GM21367 (cell line): ENCODE measurements at regions not wholly inside any gene's neighbourhood (a gene's known extent, or its start where the extent isn't known, plus 50 kb on each side); places are given as distances from the start of the nearest gene placed in this dataset.
"Not testable (repeated sequence)": the region's sequence is repeated elsewhere in the genome, so short reads cannot be mapped to it uniquely, and the experiment has no call there.

Experiments
- ATAC-seq: cut with Tn5 transposase; IDR thresholded peaks from one replicate; pipeline ENCODE4 v1.9.1; 2021; ENCODE audit not compliant: unreplicated experiment

DNA sequence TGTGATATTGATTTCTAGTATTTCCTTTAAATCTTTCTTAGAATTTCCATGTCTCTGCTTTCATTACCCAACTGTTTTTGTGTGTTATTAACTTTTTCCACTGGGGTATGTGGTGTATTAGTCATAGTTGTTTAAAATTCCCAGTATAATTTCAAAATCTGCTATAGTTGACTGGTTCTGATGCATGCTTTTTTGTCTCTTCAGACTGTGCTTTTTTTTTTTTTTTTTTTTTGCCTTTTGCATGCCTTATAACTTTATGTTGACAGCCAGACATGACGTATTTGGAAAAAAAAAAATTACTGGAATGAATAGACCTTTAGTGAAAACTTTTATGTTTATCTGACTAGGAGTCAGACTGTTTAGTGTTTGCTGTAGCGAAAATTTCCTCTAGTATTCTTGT, 580.4 kb downstream of the ANKRD50 start:
- no peak for ATAC-seq

DNA sequence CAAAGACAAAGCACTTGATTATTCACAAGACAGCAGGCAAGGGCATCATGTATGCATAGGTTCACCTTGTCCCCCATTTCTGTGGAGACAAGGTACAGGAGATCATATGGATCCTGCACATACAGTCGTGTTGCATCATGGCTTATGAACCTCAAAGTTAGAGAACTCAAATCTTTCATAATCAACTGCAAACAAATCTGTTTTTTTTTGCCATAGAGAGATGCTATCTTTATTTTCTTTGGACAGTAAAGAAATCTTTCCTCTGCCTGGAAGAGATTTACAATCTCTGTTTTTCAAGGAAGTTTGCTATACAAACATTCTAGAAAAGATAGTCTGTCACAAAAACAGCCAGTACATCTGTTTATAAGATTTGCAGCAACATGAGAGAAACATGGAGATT, 578.8 kb downstream of the ANKRD50 start:
- ATAC-seq = no peak

DNA sequence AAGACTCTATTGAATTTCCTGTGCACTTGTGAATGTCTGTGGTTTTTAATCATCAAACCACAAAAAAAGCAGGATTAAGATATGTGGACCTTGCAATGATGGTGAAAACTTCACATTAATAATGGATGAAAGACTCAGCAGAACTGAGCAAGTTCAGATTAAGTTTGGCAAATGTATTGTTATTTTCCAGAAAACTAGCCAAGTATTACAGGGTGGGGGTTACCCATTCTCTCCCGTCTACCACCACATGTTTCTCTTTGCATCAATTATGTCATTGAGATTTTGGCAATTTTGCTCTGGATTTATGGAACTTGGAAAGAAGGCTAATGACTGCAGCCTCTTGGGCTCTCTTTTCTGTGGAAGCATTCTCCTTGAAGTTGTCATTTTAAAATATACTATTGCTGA, 577.1 kb downstream of the ANKRD50 start:
- no peak for ATAC-seq

DNA sequence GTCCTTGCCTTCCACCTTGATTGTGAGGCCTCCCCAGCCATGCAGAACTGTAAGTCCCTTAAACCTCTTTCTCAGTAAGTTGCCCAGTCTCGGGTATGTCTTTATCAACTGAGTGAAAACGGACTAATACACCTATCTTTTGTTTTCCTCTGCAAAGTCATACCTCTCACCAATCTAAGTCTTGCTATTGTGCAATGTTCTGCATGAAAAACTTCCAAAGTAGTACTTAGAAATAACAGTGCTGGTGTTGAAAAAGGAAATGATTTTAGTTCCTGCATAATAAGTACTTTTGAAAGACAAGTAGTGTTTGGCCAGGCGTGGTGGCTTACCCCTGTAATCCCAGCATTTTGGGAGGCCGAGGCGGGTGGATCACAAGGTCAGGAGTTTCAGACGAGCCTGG, 573.5 kb downstream of the ANKRD50 start:
- no peak for ATAC-seq

DNA sequence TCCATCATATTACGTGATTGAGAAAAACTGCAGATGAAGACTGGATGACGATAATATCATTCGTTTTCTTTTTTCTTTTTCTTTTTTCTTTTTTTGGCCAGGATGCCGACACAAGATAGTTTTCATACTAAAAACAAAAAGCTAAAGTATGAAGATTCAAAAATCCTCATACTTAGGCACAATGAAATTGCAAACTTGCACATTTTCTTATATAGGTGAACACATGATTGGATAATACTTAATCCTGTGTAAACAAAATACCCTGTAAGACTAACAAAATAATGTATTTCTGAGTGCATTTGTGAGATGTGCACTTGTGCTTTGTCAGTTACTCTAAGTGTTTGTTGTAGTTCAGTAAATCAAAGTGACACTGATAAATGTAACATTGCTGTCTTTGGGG, 568.9 kb downstream of the ANKRD50 start:
- ATAC-seq = no peak

DNA sequence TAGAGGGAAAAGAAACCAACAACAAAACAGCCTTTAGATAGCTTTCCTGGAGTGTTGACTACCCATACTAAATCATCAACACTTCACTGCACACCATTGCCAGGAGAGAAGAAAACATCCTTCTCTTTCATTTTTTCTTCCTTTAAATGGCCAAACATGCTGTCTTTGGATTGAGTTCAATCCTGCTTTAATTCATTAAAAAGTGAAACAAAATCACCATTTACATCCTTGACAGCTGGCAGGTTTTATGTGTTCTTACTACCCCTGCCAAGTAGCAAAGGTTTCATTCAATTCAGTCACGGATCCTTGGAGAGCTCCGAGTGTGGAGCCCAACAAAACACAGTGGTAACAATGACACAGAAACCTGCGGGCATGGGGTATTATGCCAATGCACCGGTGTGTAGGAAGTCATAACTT, 568.3 kb downstream of the ANKRD50 start:
- ATAC-seq = no peak

DNA sequence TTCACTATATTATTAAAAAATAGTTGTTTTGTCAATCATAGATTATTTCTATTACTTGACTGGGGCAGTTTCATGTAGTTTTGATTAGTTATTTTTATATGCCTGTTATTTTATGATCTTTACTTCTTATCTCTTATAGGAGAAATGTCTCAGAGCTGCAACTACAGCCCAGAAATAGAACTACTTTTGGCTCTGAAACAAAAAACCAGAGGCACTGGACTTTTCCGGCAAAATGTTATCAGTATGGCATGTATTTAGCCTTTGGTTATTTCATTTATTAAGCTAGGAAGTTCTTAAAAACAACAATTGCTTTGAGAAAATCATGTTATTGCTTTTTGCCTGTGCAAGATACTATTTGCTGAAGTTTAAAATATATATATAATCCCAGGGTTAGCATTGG, 566.5 kb downstream of the ANKRD50 start:
- no peak for ATAC-seq

DNA sequence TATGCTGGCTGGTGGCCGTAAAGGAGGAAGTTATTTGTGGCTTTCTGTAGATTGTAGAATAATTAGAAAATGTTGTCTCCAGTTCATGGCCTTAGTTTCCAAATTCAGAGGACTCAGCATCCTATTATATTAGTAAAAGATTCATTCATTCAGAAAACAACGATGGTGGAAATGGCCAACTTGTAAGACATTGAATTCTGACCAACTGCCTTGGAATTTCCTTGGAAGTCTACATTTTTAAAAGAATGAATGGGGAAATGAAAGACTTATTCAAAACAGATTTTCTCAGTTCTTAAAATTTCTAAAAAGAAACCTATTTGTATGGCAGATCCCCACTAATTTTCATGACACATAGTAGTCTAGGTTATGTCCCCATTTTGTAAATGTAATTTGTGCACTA, 561.5 kb downstream of the ANKRD50 start:
- ATAC-seq = no peak

DNA sequence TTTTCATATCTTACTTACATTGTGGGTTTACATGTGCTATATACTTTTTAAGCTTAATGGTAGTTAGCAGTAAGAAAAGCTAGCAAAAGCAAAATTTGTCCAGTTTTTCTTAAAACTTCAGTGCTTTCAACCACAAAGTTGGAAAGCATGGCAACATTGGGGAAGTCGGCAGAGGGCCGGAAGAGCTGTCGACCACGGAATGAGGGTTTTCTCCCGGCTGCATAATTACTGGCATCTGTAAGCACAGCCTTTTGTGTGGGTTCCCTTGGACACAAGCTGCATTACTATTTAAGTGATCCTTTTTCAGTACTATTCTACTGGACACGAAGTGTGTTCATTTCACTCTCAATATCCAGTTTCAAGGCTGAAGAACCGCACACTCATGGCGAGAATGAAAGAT, 560.4 kb downstream of the ANKRD50 start:
- no peak for ATAC-seq

DNA sequence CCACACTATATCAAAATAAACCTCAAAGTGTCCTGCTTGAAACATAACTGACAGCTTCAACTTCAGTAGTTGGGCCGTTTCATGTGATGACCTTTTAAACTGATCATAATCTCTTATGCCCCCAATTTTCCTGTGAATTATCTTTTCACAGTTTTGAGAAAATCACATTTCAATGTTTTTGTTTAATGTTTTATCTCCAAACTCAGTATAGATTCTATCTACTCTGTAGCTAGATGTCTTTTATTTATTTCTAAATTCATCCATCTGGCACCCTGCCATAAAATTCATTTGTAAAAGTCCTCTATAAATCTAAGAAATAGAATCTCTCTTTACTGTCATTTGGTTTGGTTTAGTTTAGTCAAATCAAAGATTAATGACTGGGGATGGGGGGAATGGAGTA, 557.3 kb downstream of the ANKRD50 start:
- ATAC-seq = no peak

DNA sequence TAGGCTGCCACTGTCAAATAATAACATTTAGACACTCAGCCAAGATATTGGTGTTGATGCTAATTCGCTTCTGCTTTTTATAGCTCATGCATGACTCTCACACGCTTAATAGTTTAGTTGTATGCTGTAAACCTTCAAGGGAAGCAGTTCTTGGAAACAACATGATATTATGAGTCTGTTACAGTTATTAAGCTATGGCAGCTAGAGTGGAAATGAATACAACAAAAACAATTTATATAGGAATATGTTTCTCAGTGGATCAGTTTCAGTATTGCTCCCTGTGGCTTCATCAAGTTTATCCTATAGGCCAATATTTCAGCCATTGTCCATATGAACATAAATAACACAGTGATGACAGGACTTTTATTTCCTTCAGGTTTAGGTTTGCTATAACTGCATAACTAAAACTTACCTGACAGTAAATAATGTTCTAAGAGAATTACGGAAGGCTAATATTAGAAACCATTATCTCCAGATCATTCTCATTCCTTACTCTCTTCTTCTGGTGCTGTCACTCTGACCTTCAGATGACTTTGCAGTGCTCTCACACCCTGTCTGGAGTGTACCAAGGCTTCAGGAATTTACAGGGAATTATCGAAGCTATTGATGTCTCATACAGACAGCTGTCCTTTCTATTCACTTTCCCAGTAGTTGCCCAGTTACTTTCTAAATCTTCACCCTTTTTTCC, 555.0 kb downstream of the ANKRD50 start:
- no peak for ATAC-seq

DNA sequence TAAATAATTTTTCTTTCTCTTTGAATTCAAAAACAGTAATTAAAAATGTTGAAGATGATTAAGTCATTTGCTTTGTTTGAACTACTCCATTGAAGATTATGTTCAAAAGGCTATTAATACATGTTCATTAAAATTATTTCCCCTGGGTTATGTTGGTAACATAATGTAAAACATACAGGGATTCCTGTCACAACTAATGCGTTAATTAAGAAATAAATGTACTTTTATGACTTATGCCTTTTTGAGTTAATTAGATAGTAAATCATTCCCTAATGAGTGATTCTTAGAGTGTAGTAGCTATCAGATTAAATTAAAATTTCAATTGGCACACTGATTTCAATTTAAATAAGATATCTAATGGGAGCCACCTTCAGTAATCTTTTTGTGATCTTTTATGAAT, 549.1 kb downstream of the ANKRD50 start:
- no peak for ATAC-seq

DNA sequence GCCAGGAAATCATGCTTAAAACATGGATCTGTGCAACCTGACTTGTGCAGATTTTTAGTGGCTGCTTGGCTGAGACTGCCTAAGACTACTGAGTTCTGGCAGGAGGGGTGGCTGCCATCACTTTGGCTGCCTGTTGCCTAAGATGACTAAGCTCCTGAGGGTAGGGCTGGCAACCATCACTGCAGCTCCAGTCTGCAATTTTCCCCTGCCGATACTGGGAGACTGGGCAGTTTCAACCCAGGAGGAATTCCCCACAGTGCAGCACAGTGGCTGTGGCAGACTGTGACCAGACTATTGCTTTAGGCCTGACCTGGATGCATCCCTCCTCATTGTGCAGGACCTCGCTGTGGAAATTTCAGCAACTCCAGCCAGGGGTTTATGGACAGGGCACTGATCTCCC, 544.9 kb downstream of the ANKRD50 start:
- ATAC-seq = no peak

DNA sequence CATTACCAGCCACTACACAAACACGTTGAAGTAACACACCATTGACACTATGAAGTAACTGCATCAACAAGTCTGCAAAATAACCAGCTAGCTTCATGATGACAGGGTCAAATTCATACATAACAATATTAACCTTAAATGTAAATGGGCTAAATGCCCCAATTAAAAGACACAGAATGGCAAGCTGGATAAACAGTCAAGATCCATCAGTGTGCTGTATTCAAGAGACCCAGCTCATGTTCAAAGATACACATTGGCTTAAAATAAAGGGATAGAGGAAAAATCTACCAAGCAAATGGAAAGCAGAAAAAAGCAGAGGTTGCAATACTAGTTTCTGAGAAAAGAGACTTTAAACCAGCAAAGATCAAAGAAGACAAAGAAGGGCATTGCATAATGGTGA, 543.0 kb downstream of the ANKRD50 start:
- ATAC-seq = not testable (repeated sequence)

DNA sequence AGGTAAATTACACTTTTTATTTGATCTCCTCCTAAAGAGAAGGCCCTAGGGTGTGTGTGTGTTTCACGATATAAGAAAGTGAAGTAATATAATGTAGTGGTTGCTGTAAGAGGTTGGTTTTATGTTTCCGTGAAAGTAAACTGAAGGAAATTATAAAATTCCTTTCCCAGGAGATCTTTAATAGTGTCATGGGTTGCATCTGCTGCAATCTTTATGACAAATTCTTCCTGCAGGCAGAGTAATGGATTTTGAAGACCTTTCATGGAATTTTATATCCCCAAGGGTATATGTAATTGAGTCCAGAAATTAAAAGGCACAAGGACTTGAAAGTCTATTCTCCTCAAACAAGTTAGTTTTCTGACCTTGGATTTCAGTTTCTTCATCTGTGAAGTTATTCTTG, 538.6 kb downstream of the ANKRD50 start:
- no peak for ATAC-seq

DNA sequence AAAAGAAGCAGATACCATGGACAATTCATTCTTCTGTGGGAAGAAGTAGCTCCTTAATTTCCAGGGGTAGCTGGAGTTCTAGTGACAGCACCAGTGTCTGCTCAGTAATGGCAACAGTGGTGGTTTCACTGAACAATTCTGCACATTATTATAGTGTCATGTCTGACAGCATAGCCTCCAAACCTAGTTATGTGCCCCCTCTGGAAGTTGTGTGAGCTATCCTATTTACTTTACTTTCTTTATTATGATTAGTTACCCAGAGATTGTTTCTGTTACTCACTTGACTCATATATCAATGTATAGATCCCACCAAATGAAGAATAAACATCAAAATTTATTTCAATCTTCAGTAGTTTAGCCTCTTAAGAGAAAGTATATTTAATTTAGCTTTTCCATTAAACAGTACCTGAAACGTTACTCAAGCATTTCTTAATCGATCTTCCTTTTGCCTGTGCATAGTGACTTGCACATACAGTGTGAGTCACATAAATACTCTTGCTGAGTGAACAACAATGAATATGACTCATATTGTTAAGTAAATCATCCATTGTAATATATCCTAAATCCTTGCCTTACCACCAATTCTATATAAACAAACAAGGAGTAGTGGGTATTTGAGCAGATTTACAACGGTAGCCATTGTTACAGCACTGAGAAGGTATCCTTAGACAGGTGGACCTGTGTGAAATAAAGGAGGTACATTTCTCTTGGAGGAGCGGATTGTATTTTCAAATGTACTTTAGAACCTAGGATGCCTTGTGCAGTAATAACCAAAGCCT, 534.7 kb downstream of the ANKRD50 start:
- no peak for ATAC-seq

DNA sequence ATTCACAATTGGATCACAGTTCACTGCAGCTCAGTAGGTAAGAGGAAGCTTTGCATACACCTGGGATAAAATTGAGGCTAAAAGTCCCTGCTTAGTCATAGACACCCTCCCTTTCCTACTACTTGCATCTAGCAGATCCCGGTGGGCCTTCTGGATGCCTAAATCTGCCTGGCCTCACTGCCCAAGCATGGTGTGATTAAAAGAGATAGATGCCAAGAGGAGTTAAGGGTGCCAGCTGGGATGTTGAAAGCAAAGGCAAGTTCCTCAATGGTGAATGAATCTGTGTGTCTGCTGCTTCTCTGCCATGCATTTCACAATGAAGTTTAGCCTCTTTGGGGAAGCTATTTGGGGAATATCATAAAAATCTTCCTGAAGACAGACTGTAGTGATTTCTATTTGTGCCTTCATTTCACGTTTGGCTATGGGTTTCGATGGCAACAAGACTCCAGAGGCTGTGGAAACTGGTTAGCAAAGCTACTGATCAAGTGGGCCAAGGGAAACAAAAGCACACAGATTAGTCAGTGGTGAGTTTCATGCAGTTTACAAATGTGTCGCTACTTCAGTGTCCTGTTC, 534.0 kb downstream of the ANKRD50 start:
- ATAC-seq = no peak

DNA sequence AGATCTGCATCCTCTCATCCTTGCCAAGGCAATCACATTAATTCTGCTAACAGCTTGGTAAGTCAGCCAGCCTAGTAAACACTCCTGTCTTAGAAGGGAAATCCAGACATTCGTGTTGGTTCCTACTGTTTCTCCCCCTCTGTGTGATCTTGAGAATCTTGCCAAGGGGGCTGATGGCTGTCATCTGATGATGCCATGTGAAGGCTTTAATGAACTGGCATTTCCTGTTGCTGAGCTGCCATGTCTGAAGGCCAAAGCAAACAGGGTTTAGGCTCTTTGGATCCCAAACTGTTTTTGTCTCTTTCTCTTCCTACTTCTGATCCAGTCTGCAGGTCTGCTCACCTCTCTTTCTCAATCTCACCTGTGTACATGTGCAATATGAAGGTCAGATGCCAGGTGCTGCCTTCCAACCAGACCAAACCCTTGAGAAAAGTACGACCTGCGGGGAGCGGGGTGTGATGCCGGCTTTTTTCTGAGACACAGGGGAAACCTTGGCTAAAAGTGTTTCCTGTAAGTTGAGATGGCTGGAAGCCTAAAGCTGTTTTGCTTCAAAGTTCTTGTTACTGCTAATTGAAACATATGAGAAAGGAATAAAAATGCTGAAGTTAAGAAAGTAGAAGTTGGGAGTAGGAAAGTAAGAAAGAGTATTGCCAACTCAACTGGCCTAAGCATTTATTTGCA, 532.9 kb downstream of the ANKRD50 start:
- no peak for ATAC-seq

DNA sequence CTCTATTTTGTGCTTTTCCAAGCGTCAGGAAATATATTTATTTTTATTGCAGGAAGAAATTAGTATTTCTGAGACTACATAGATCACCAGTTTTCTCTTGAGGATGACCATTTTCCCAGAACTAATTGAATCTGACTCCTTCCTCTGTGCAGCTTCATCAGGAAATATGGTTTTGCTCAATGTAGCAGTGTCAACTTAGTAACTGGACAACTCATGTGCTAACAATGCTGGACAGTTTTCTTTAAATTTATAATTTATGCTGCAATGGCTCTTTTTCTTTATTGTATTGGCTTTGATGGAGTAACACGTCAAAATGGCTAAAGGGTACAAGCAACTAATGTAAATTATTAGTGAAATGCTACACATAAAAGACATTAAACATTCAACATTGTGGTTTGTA, 531.5 kb downstream of the ANKRD50 start:
- no peak for ATAC-seq

DNA sequence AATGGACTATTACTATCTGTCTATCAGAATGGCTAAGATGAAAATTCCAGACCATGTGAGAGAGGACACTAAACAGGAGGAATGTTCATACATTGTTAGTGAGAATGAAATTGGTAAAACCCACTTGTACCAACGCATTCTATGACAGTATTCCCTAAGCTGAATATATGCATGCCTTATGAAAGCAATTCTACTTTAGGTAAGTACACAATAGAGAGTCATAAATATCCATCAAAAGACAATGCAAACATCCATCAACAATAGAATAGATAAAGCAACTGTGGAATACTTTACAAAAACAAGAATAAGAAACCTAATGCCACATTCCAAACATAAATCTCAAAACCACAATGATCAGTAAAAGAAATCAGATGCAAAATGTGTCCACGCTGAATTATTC, 529.3 kb downstream of the ANKRD50 start:
- ATAC-seq = no peak

DNA sequence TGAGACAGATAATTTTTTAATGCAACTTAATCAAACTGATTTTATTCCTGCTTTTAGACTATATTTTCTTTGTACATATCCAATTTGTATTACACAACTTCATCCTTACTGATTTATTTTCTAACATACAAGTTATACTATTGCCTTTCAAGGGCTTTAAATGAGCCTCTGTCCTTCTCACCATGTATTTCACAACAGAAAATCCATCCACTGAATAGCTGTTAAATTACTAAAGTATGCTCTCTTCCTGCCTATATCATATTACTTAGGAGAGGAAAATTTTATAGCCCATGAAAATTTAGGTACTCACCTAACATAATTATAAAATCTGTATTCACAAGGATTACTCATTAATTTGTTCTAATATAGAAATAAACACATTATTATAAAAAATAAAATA, 528.6 kb downstream of the ANKRD50 start:
- no peak for ATAC-seq

DNA sequence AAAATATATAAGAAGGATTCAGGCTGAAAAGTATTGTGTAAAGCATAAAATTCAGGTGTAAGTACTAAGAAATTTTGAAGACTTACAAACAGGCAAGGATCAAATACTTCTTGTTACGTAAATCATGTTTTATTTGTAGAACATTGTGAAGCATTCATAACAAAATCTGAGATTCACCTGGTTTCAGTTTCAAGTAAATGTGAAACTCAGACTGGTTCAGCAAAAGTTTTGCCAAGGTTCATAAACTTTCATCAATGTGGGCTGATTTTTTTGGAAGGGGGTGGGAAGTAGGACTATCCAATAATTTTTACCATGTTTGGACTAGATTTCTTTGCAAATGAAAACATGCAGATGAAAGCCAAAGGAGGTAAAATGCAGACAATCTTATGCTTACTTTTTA, 527.7 kb downstream of the ANKRD50 start:
- no peak for ATAC-seq
